Suprapubic skin (tissue), 4 donors: ENCODE measurements at regions not wholly inside any gene's neighbourhood (a gene's known extent, or its start where the extent isn't known, plus 50 kb on each side); places are given as distances from the start of the nearest gene placed in this dataset.

Experiments
- DNase-seq, 2 donors: peaks; one replicate each; pipeline ENCODE4 v3.0.0-alpha.2; 2019; ENCODE audit warnings: low spot score in 2 of 2
- H3K27ac ChIP-seq: fragments of 200-600 bp; sonication (generic); one replicate; pipeline ENCODE4 v1.5.1; 2019
- H3K27me3 ChIP-seq: fragments of 200-600 bp; sonication (generic); one replicate; pipeline ENCODE4 v1.5.1; 2019
- H3K36me3 ChIP-seq: fragments of 200-600 bp; sonication (generic); one replicate; pipeline ENCODE4 v1.5.1; 2019
- H3K4me1 ChIP-seq: fragments of 200-600 bp; sonication (generic); one replicate; pipeline ENCODE4 v1.5.1; 2019
- H3K4me3 ChIP-seq: fragments of 200-600 bp; sonication (generic); one replicate; pipeline ENCODE4 v1.5.1; 2019; ENCODE audit warnings: mild to moderate bottlenecking
- H3K9me3 ChIP-seq: fragments of 200-600 bp; sonication (generic); one replicate; pipeline ENCODE4 v1.5.1; 2019
- CTCF ChIP-seq, 2 donors: fragments of 200-600 bp in 1 of 2; fragments of 450-650 bp in 1 of 2; sonication (generic) in 1 of 2; IDR thresholded peaks; one replicate each; pipeline ENCODE4 v1.5.1; 2016 to 2019; ENCODE audit warnings: antibody characterized with exemption in 2 of 2, mild to moderate bottlenecking in 1 of 2, moderate library complexity in 1 of 2
- EP300 ChIP-seq: sonication (generic); formaldehyde crosslinking; IDR thresholded peaks from one replicate; pipeline ENCODE4 v1.6.1; 2017; ENCODE audit warnings: antibody characterized with exemption
- POLR2A ChIP-seq, 2 donors: fragments of 450-650 bp; IDR thresholded peaks; one replicate each; pipeline ENCODE4 v1.6.1; 2017; ENCODE audit warnings: antibody characterized with exemption in 2 of 2, mild to moderate bottlenecking in 2 of 2, moderate library complexity in 2 of 2
- POLR2AphosphoS5 ChIP-seq, 3 donors: sonication (generic); formaldehyde crosslinking; IDR thresholded peaks; one replicate each; pipeline ENCODE4 v1.6.1; 2017; ENCODE audit warnings: antibody characterized with exemption in 3 of 3
- WGBS: methylation state at CpG from one replicate; pipeline ENCODE4 v1.1.5; 2018; 5-methylcytosine and 5-hydroxymethylcytosine counted together

GRCh38 chr7:116327135-116327534, 116.8 kb downstream of the TES start:
- WGBS, result 98% methylated on average over 4 of the region's 4 CpGs
- H3K27me3 ChIP-seq, result no peaks in the 10 kb centered on the region
- H3K9me3 ChIP-seq, result no peaks in the 10 kb centered on the region
- H3K4me1 ChIP-seq, result peaks cover 13% of the 10 kb centered on the region
- TF ChIP-seq POLR2A (IDR thresholded peaks at IDR 0.05), result no peak
- no peak for TF ChIP-seq POLR2AphosphoS5 (IDR thresholded peaks at IDR 0.05)
- TF ChIP-seq EP300, result no peak
- no peak for TF ChIP-seq CTCF (IDR thresholded peaks at IDR 0.05)
- no peaks in the 10 kb centered on the region for H3K36me3 ChIP-seq
- no peak for DNase-seq
- H3K4me3 ChIP-seq, result no peak overlapping the region
- H3K27ac ChIP-seq, result no peak overlapping the region

DNA sequence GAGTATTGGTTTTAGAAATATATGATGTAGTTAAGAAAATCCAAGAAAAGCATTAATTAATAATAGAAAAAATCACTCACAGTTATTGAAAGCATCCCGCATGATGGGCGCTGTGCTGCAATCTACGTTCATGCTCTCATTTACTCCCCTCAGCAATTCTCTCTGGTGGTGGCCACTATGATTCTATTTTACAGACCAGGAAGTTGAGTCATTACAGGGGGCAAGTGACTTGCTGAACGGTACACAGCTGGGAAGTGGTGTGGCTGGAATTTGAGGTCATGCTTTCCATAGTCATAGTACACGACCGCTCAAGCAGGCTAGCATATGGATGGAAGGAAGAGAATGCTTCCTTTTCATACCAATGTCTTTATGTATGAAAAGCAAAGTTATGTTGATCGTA, 117.4 kb downstream of the TES start:
- Histone ChIP-seq H3K4me1 (peaks cover 13% of the 10 kb centered on the region), H3K36me3 (no peaks in the 10 kb centered on the region), H3K27me3 (no peaks in the 10 kb centered on the region), H3K9me3 (no peaks in the 10 kb centered on the region), H3K27ac (no peak overlapping the region), H3K4me3 (no peak overlapping the region)
- TF ChIP-seq CTCF (IDR thresholded peaks at IDR 0.05), result no peak
- TF ChIP-seq POLR2AphosphoS5 (IDR thresholded peaks at IDR 0.05), result no peak
- TF ChIP-seq EP300, result no peak
- TF ChIP-seq POLR2A (IDR thresholded peaks at IDR 0.05), result no peak
- WGBS, result 79% methylated on average over 7 of the region's 7 CpGs
- no peak for DNase-seq

DNA sequence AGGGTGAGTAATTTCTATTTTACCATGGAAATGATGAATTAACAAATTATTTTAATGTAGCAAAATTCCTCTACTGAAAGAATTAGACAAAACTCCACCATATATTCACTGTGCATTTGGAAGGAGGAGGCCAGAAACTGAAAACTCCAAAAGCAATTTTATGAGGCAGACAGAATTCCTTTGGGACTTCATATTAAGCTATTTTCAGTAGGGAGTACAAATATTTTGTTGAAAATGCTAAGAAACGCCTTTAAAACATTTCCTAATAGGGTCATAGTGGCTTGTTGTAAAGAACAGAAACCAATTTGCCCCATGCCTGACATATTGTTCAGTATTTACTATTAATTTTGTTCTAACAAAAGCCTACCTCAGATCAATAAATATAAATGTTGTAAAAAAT, 117.8 kb downstream of the TES start:
- Histone ChIP-seq H3K4me1 (peaks cover 13% of the 10 kb centered on the region), H3K36me3 (no peaks in the 10 kb centered on the region), H3K4me3 (no peak overlapping the region), H3K27ac (no peak overlapping the region), H3K9me3 (no peaks in the 10 kb centered on the region), H3K27me3 (no peaks in the 10 kb centered on the region)
- no peak for TF ChIP-seq CTCF (IDR thresholded peaks at IDR 0.05)
- no peak for TF ChIP-seq POLR2A (IDR thresholded peaks at IDR 0.05)
- TF ChIP-seq POLR2AphosphoS5 (IDR thresholded peaks at IDR 0.05), result no peak
- no peak for TF ChIP-seq EP300
- 61% methylated on average over 1 of the region's 1 CpG for WGBS
- no peak for DNase-seq

GRCh38 chr7:116329686-116330503, 119.6 kb downstream of the TES start:
- DNase-seq, result no peak
- no peaks in the 10 kb centered on the region for H3K27me3 ChIP-seq

More at GRCh38 chr7:116329686-116330503, 119.6 kb downstream of the TES start:
- no peaks in the 10 kb centered on the region for H3K36me3 ChIP-seq
- no peaks in the 10 kb centered on the region for H3K9me3 ChIP-seq
- 77% methylated on average over 1 of the region's 1 CpG for WGBS
- no peak overlapping the region for H3K4me3 ChIP-seq
- TF ChIP-seq POLR2A (IDR thresholded peaks at IDR 0.05) (no peak), CTCF (IDR thresholded peaks at IDR 0.05) (no peak), POLR2AphosphoS5 (IDR thresholded peaks at IDR 0.05) (no peak), EP300 (no peak)
- no peak overlapping the region for H3K27ac ChIP-seq
- peaks cover 13% of the 10 kb centered on the region for H3K4me1 ChIP-seq
